PC-3 (cell line): ENCODE measurements at regions not wholly inside any gene's neighbourhood (a gene's known extent, or its start where the extent isn't known, plus 50 kb on each side); places are given as distances from the start of the nearest gene placed in this dataset.

Source experiments
- CTCF ChIP-seq: fragments of 300-600 bp; sonication (generic); conservative IDR thresholded peaks from 2 replicates; pipeline ENCODE4 v1.5.1; 2017; ENCODE audit warnings: antibody characterized with exemption, low read depth, mild to moderate bottlenecking, low read length
- EZH2 ChIP-seq: fragments of 300-600 bp; sonication (generic); IDR thresholded peaks from one replicate; pipeline ENCODE4 v1.6.1; 2017; ENCODE audit warnings: antibody characterized with exemption, mild to moderate bottlenecking, low read length; ENCODE audit not compliant: unreplicated experiment
- EZH2phosphoT487 ChIP-seq: fragments of 300-600 bp; sonication (generic); IDR thresholded peaks from 2 replicates; pipeline ENCODE4 v1.6.1; 2018; ENCODE audit warnings: mild to moderate bottlenecking, antibody characterized with exemption, low read length, borderline replicate concordance

GRCh38 chr18:78559584-78559983 is 420.0 kb upstream of the SALL3 start:
- TF ChIP-seq CTCF = no peak
- no peak for TF ChIP-seq EZH2
- no peak for TF ChIP-seq EZH2phosphoT487
